Loucy (cell line): ENCODE measurements at regions not wholly inside any gene's neighbourhood (a gene's known extent, or its start where the extent isn't known, plus 50 kb on each side); places are given as distances from the start of the nearest gene placed in this dataset.

Source experiments
- H2AFZ ChIP-seq: fragments of 200-600 bp; sonication (generic); 2 replicates; pipeline ENCODE4 v1.6.0; 2016; ENCODE audit warnings: antibody characterized with exemption, mild to moderate bottlenecking, low read length, moderate library complexity
- H3F3A ChIP-seq: fragments of 200-600 bp; 2 replicates; pipeline ENCODE4 v1.6.0; 2016; ENCODE audit warnings: antibody characterized with exemption, low read depth, mild to moderate bottlenecking
- H3K27me3 ChIP-seq: fragments of 200-600 bp; sonication (generic); 2 replicates; pipeline ENCODE4 v1.6.1; 2014; ENCODE audit warnings: low read length, mild to moderate bottlenecking; ENCODE audit not compliant: insufficient read depth, poor library complexity, severe bottlenecking
- H3K36me3 ChIP-seq: fragments of 200-600 bp; sonication (generic); 2 replicates; pipeline ENCODE4 v1.6.1; 2016; ENCODE audit warnings: low read length; ENCODE audit not compliant: insufficient read depth
- H3K4me1 ChIP-seq: fragments of 200-600 bp; sonication (generic); 2 replicates; pipeline ENCODE4 v1.5.1; 2014; ENCODE audit warnings: low read length, mild to moderate bottlenecking; ENCODE audit not compliant: insufficient read depth, poor library complexity, severe bottlenecking
- H3K4me2 ChIP-seq: fragments of 200-600 bp; sonication (generic); 2 replicates; pipeline ENCODE4 v1.6.0; 2014; ENCODE audit warnings: antibody characterized with exemption, low read length, low read depth, mild to moderate bottlenecking; ENCODE audit not compliant: poor library complexity, severe bottlenecking
- H3K4me3 ChIP-seq: fragments of 200-600 bp; sonication (generic); 2 replicates; pipeline ENCODE4 v1.5.1; 2014; ENCODE audit warnings: low read length, mild to moderate bottlenecking, mixed read lengths; ENCODE audit not compliant: poor library complexity, severe bottlenecking
- H3K79me2 ChIP-seq: fragments of 200-600 bp; sonication (generic); 2 replicates; pipeline ENCODE4 v1.6.1; 2014; ENCODE audit warnings: low read length; ENCODE audit not compliant: insufficient read depth
- H3K9ac ChIP-seq: fragments of 200-600 bp; sonication (generic); 2 replicates; pipeline ENCODE4 v1.6.0; 2014; ENCODE audit warnings: mild to moderate bottlenecking, low read depth, low read length, moderate library complexity; ENCODE audit not compliant: poor library complexity, severe bottlenecking
- H3K9me2 ChIP-seq: fragments of 200-600 bp; sonication (generic); replicated peaks from 2 replicates; pipeline ENCODE4 v1.6.1; 2016; ENCODE audit warnings: low read depth, low read length, mixed read lengths
- H3K9me3 ChIP-seq: fragments of 200-600 bp; sonication (generic); 2 replicates; pipeline ENCODE4 v1.6.1; 2014; ENCODE audit warnings: mild to moderate bottlenecking, antibody characterized with exemption, low read length, low read depth; ENCODE audit not compliant: insufficient read depth
- H4K20me1 ChIP-seq: fragments of 200-600 bp; sonication (generic); 2 replicates; pipeline ENCODE4 v1.6.0; 2014; ENCODE audit warnings: antibody characterized with exemption, low read length, mild to moderate bottlenecking; ENCODE audit not compliant: insufficient read depth, poor library complexity, severe bottlenecking
- CTCF ChIP-seq: fragments of 200-600 bp; sonication (generic); conservative IDR thresholded peaks from 2 replicates; pipeline ENCODE4 v1.5.1; 2014; ENCODE audit warnings: mild to moderate bottlenecking, antibody characterized with exemption, low read length
- EZH2phosphoT487 ChIP-seq: fragments of 200-600 bp; IDR thresholded peaks from 2 replicates; pipeline ENCODE4 v1.6.1; 2018; ENCODE audit warnings: antibody characterized with exemption, mild to moderate bottlenecking, moderate library complexity, borderline replicate concordance

GRCh38 chr17:52546493-52546892, 388.0 kb upstream of the CA10 start:
- Histone ChIP-seq H3K9me3 (no peaks in the 10 kb centered on the region), H3K4me1 (no peaks in the 10 kb centered on the region), H3F3A (no peaks in the 10 kb centered on the region), H3K4me2 (no peak overlapping the region), H3K36me3 (no peaks in the 10 kb centered on the region), H2AFZ (no peak overlapping the region), H3K9me2 (no peaks in the 10 kb centered on the region), H3K9ac (no peak overlapping the region), H3K79me2 (no peaks in the 10 kb centered on the region), H3K4me3 (no peak overlapping the region), H4K20me1 (no peaks in the 10 kb centered on the region), H3K27me3 (no peaks in the 10 kb centered on the region)
- TF ChIP-seq CTCF: no peak
- TF ChIP-seq EZH2phosphoT487: no peak

GRCh38 chr17:52537421-52537820, 378.9 kb upstream of the CA10 start:
- Histone ChIP-seq H2AFZ (no peak overlapping the region), H3K4me2 (no peak overlapping the region), H3K9me3 (no peaks in the 10 kb centered on the region), H3K9ac (no peak overlapping the region), H3K4me3 (no peak overlapping the region), H4K20me1 (no peaks in the 10 kb centered on the region), H3F3A (no peaks in the 10 kb centered on the region), H3K4me1 (no peaks in the 10 kb centered on the region), H3K27me3 (no peaks in the 10 kb centered on the region), H3K79me2 (no peaks in the 10 kb centered on the region), H3K9me2 (no peaks in the 10 kb centered on the region), H3K36me3 (no peaks in the 10 kb centered on the region)
- no peak for TF ChIP-seq EZH2phosphoT487

- H4K20me1 ChIP-seq: no peaks in the 10 kb centered on the region
- no peaks in the 10 kb centered on the region for H3K36me3 ChIP-seq
- no peaks in the 10 kb centered on the region for H3K27me3 ChIP-seq
- H3K9ac ChIP-seq: no peak overlapping the region
- no peaks in the 10 kb centered on the region for H3K9me3 ChIP-seq
- TF ChIP-seq EZH2phosphoT487: no peak
- TF ChIP-seq CTCF: no peak
- H3K9me2 ChIP-seq: no peaks in the 10 kb centered on the region
- H2AFZ ChIP-seq: no peak overlapping the region
- H3K4me3 ChIP-seq: no peak overlapping the region
- H3K4me2 ChIP-seq: no peak overlapping the region
- H3F3A ChIP-seq: no peaks in the 10 kb centered on the region
- H3K4me1 ChIP-seq: no peaks in the 10 kb centered on the region
- no peaks in the 10 kb centered on the region for H3K79me2 ChIP-seq
Observed at GRCh38 chr17:52536489-52536888, 378.0 kb upstream of the CA10 start.

GRCh38 chr17:52532373-52532772, 373.9 kb upstream of the CA10 start:
- TF ChIP-seq CTCF (no peak), EZH2phosphoT487 (no peak)
- Histone ChIP-seq H3K4me1 (no peaks in the 10 kb centered on the region), H3F3A (no peaks in the 10 kb centered on the region), H3K9me3 (no peaks in the 10 kb centered on the region), H3K4me3 (no peak overlapping the region), H4K20me1 (no peaks in the 10 kb centered on the region), H3K4me2 (no peak overlapping the region), H3K79me2 (no peaks in the 10 kb centered on the region), H2AFZ (no peak overlapping the region), H3K9ac (no peak overlapping the region), H3K9me2 (no peaks in the 10 kb centered on the region), H3K27me3 (no peaks in the 10 kb centered on the region), H3K36me3 (no peaks in the 10 kb centered on the region)
